Globus pallidus (tissue), 1 donor: ENCODE measurements at regions not wholly inside any gene's neighbourhood (a gene's known extent, or its start where the extent isn't known, plus 50 kb on each side); places are given as distances from the start of the nearest gene placed in this dataset.

Experiments used
- DNase-seq: peaks from one replicate; pipeline ENCODE4 v3.0.0-alpha.2; 2015; ENCODE audit warnings: low spot score

DNA sequence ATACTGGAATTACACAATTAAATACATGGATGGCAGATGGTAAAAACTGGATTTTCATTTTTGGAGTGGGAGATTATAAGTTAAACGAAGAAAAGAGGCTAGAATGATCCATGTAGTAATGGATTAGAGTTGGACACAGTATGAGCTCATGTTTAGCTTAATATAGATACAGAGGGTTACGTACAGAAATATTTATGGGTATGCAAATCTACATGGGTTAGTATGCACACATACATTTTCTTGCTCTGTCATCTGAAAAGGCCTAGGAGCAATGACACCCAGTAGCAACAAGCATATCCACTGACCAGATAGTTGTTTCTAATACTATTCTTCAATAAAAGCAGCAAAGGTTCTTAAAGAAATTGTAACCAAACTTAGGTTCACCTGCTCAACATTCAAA is 366.4 kb downstream of the SEMA3D start:
- no peak for DNase-seq

DNA sequence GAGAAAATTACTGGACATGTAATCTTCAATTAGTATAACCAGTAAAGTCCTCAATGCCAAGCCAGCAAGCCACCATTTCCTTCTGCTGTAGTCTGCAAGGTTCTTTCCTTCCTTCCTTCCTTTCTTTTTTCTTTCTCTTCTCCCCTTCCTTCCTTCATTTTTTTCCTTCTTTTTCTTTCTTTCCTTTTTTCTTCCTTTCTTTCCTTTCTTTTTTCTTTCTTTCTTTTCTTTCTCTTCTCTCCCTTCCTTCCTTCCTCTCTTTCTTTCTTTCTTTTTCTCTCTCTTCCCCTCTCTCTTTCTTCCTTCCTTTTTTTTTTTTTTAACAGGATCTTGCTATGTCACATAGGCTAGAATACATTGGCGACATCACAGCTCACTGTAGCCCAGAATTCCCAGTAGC is 369.8 kb downstream of the SEMA3D start:
- no peak for DNase-seq

DNA sequence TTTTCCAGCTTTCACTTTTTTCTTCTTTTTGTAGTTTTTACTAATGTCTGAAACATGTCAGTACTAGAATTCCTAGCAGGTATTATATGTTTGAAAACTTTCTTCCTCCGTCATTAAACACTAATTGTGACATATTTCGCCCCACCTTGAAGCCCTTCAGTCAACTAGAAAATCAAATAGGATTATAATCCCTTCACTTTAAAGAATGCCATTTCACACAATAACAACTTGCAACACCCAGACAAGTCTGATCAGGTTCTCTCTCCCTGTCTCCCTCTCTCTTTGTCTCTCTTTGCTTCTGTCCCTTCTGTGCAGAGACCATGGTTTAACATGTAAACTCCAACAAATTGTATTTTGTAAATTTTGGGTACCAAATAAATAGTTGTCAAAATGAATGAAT is 373.5 kb downstream of the SEMA3D start:
- no peak for DNase-seq

DNA sequence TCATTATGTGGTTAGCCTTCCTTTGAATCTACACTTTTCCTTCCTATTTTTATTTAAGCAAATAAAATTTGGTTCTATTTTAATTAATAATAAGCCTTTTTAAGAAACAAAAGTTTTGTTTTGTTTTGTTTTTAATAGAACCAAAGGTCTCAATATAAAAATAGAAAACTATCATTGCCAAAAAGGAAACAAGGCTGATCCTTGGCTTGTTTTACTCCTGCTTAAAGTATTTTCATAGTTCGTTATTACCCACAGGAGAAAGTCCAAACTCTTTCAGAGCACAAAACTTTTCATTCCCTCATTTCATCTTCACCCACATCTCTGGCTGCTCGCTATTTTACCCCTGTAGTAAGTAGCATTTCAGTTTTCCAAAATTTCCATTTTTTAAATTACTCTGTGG is 374.8 kb downstream of the SEMA3D start:
- no peak for DNase-seq

DNA sequence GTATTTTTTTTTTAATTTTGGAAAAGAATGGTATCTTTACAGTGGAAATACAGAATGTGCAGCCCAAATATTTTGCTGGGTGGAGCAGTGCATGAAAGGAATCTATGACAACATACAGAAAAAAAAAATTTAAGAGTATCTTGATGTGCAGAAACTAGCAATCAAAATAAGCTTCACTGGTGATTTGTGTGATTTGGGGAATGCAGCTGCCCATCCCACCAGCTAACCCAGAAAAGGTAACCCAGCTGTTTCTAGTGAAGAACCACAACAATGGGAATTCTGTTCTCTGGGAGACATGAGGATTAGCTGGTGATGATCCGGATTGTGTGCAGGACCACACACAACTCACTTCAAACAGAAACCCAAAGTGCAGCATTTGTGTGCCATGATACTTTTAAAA is 375.5 kb downstream of the SEMA3D start:
- DNase-seq = no peak

DNA sequence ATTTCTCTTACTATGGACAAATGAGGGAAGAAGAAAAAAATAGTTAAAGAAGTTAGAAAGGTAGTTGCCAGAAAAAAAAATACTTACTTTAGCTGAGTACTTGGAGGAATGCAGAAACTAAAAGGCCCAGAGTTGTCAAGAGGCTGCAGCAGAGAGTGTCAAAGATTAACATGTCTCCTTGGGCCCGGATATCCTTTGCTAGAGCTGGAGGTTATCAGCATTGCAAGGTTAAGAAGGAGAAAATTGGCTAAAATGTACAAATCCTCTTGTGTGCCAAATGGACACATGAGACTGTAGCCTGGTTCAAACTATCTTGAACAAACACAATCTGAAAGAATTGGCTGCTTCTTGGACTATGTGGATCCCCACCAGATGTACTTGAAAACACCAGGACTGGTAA is 377.0 kb downstream of the SEMA3D start:
- DNase-seq = no peak

DNA sequence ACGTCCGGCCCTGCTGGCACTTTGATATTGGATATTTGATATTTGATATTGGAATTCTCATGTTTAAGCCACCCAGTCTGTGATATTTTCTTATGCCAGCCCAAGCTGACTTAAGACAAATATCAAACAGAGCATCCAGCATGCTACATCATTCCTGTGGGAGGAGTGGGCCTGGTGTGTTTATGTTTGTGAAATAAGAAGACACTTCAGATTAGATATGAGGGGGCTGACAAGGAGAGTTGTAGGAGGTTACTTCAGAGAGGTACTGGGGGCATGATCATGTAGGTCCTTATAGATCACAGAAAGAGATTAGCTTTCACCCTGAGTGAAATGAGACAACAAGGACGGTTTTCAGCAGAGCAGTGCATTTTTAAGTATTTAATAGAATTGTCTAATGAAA is 382.9 kb downstream of the SEMA3D start:
- DNase-seq = no peak

DNA sequence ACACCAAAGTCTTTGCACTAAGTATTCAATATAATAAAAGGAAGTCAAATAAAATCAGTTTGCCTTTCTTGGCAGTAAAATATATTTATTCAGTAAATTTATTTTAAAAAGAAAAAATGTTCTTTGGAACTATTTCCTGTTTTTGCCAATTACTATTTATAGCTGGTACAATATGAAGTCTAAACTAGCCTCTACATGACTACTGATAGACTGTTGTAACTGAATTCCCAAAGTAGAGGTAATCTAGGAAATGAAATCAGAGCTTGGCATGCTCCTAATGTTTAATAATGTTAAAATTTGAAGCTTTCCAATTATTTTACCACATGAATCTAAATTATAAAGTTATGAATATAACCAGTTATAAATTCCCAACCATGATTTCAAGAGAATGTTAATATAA is 385.5 kb downstream of the SEMA3D start:
- DNase-seq = no peak

DNA sequence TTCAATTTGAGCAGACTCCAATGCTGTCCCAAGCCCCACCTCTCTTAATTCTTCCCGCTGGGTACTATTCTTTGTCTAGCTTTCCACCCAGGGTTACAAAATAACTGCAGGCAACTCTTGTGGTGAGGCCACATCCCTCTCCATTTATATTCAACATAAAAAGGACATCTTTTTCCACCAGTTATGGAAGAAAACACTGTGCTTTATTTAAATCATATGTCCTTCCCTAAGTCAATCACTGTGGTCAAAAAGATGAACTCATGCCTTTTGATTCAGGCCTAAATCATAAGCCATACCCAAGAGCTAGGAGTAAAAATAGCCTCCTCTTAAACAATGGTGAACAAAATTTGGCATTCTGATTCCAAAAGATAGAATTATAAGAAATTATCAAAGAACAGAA is 386.0 kb downstream of the SEMA3D start:
- DNase-seq = no peak

DNA sequence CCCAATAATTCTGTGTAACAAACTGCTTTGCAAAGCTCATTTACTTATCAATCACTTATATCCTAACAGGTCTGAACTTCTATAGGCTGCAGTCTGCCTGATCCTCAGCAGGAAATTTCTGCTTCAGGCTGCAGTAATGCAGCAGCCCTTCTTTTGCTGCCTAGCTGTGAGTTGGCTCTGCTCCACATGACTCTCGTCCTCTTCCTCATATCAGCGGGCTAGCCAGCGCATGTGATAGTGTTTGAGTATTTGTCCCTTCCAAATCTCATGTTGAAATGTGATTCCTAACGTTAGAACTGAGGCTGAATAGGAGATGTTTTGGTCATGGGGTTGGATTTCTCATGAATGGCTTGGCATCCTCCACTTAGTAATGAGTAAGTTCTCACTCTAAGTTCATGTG is 387.8 kb downstream of the SEMA3D start:
- no peak for DNase-seq

DNA sequence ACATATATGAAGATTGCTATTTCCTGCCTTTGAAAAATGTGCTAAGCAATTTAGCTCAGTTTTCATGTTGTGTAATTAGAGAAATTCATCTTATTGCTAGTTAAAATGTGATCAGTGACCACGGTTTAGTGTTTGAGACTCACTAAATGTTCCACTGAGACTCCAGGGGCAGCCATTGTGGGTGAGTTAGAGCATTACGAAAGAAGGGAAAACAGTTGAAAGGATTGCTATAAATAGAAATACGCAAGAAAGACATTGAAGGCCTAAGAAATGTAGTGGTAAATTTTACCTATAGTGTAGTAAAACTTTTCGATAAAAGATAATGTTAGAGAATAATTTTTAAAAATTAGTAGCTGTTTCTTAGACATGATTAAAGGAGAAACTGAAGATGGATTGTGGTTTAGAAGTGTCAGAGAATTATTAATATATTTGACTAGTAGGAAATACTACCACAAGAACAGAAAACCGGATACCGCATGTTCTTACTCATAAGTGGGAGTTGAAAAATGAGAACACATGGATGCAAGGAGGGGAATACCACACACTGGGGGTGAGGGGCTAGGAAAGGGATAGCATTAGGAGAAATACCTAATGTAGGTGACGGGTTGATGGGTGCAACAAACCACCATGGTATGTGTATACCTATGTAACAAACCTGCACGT is 394.5 kb downstream of the SEMA3D start:
- DNase-seq = no peak

DNA sequence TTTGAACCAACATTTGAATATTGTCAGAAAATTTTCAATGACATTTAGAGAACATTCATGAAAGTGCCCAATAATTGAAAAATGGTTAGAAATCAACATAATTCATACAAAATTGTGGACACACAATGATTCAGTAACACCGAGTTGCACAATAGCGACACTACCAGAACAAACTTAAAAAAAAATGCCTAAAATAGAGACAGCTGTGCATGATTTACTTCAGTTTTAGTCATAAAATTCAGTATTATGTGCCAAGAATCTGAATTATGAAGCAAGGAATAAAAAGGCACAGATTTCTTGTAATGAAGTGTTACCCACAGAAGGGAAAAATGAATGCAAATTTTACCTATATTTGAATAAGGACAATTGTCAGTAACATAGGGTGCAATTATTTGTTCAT is 396.0 kb downstream of the SEMA3D start:
- no peak for DNase-seq

DNA sequence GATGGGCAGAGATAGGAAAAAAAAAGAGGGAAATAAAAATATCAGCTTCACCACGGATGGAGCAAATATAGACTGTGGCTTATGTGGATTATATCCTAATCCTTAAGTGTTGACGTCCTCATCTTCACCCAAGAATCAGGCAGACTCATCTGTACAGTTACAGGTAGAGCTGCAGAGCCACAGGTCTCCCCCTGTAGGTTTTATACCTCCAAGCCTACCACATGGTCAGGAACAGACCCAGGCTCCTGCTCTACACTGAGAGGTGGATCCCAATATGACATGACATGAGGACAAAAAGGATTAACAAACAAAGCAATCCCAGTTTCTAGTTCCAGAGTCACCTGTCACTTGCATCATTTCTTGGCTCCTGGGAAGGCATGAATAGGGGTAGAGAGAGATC is 400.8 kb downstream of the SEMA3D start:
- DNase-seq = no peak

DNA sequence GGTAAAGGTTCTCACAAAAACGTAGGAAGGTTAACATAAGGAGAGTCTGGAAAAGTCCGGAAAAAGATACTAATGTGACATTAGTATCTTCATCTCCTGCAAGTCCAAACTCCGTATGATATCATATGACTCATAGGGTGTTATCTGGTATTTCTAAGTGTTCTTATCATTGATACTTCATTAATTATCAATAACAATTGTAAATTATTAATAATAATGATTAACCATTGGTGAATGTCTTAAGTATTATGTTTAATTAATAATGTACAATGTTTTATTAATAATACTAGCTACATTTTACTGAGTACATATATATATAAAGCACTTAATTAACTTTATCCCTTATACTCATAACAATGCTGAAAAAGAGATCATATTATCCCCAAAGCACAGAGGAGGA is 402.4 kb downstream of the SEMA3D start:
- no peak for DNase-seq

DNA sequence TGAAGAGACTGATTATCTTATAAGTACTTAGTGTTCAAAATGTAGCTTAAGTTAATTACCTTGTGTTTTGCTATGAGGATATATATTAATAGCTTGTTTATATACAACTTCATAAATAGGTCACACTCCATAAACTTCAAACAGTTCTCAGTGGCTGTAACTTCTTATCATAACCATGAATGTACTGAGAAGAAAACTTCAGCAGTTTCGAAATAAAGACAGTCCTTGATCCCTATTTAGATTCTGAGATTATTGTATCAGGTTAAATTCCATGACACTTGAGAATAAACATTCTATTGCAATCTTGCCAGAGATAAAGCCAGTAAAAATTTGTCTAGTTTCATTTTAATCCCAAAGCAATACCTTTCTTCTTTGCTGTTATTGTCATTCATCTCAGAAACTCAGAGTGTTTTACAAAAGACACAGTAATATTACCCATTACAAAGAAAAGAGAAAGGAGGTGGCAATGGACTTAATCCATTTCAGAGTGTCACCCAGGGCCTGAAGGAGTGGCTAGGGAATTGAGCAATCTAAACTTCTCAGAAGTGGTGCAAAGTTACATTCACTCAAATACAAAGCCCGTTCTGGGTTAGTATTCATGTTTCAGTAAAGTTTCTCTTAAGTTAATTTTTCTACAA is 403.6 kb downstream of the SEMA3D start:
- no peak for DNase-seq

DNA sequence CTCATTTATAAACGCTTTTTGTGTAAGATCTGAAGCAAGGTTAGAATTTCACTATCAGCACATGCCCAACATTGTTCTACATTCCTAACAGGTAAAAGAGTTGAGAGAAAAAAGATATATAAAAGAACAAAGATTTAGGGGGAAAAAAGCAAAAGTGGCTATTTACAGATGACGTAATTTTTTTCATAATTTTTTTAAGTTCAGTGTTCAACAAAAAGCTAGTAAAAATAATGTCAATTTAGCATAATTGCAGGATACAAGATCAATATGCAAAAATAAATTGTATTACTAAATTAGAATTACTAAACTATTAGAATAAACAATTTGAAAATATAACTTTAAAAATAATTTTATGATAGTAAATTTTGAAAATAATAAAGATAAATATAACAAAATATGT is 405.0 kb downstream of the SEMA3D start:
- DNase-seq = no peak

DNA sequence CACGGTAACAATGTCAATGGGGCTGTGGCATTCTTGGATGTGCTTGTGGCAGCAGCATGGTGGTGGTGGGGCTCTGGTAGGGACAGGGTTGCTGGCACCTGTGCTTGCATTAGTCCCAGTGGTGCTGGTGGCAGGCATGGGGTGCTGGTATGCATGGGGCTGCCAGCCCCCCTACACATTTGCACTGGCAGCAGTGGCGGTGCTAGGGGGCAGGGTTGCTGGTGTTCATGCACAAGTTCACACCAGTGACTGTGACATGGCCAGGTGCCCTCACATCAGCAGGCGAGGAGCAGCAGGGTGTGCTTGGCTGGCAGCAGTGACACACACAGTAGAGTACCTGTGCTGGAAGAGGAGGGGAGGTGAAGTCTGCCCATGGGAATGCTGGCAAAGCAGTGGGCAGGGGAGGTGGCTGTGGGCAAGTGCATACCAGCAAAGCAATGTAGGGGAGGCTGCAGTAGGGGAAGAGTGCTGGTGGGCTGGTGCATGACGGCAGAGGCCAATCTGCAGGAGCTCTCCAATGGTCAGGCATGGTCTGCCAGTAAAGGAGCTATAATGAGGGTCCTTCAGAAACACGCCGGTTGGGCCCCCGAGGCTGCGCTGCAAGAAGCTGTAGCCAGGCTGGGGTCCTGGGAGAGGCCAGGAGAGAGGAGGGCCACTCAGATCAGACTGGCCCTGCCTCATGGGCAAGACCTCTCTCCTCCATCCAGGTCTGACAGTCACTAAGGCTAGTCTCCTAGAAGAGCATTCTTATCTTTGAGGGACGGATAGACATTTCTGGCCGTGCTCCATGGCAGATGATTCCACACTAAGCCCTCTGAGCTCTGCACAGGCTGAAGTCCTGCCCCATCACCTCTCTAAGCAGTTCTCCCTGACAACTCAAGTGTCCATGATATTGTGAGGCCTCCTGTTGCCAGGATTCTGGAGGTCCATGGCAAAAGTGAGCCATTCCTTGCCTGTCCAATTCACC is 406.4 kb downstream of the SEMA3D start:
- no peak for DNase-seq

DNA sequence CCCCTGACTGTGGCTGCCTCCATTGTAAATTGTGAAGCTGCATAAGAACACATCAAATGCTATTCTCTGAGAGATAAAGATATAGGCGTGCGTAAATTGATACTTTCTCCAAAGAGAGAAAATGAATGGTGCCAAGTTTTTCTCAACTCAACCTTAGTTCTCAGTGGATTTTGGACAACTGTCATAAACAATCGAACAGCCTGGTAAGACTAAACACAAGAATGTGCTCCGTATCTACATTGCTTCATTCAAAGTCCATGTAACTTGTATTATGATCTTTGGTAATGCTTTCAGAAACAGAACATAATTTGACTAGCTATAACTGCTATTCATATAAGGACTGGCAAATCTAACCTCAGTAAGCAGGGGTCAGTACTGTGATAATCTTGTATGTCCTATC is 429.1 kb downstream of the SEMA3D start:
- no peak for DNase-seq

DNA sequence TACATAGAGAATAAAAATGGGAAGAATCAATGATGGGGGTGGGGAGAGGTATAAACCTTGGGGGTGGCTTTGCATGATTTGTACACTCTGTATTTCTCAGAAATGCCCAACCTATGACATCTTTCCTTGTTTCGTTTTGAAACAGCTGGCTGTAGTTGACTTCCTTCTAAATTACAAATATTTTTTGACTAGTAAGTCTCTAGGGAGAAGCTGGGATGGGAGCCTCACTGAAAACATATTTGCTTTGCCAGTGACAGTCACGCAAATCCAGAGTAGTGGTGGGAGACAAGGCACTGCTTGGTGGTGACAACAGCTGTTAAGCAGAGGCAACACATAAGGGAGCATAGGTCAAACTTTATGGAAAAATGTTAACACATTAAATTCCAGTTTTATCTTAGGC is 440.5 kb downstream of the SEMA3D start:
- no peak for DNase-seq

DNA sequence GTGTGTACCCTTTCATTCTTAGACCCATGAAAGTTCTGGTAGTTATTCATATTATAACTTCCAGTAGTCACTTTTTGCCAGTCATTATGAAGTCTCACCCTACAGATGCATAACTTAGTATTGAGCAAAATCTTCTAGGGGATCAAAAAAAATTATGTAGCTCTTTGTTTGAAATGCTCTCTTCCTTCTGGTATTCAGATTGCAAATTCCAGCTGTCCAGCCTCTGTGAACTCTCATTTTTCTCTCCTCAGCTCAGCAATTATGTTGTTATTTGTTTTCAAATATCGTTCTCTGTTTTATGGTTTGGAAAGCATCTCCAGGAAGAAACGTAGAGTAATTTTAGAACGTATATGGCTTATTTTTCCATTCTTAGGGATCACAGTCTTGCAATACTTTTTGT is 442.5 kb downstream of the SEMA3D start:
- no peak for DNase-seq

DNA sequence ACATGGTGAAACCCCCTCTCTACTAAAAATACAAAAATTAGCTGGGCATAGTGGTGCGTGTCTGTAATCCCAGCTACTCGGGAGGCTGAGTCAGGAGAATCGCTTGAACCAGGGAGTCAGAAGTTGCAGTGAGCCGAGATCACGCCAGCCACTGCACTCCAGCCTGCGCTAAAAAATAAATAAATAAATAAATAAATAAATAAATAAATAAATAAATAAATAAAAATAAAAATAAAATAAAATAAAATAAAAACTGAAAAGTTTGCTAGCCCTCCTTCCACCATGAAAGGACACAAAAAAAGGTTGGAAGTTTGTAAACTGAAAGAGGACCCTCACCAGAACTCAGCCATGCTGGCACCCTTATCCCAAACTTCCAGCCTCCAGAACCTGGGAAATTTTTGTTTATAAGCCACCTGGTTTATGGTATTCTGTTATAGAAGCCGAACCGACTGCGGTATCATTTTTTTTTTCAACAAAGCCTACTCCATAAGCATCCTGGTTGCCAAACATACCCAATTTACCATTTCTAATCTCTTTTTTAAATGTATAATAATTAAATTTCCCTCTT is 448.2 kb downstream of the SEMA3D start:
- DNase-seq = no peak

DNA sequence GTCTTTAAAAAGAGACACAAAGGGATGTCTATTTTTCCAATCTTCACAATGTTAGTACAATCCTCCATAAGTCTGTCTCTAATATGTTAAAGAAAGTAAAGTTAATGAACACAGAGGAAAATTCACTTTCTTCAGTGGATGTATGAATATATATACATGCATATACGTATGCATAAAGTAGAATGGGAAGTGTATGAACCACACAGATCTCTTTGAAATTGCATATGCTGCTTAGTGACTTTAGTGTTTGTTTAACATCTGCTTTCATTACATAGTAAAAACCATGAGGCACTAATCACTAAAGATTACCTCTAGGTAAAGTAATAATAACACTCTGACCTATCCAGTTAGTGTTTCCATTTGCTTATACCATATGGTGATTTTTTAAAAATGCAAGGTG is 451.2 kb downstream of the SEMA3D start:
- no peak for DNase-seq

DNA sequence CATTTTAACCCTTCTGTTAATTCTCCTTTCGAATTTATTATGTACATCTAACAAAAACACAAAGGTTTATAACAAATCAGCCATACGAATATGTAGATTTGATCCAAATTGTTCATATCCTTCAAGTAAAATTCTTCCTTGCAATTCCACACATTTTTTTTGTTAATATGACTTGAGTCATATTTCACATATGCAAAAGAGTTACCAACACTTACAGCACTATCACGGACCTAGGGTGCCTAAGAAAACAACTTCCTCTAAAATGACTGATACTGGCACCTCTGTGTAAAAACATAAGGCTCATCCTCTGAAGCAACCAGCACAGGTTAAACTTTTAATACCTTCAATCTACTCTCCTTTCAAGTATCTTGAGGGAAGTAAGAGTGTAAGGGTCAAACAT is 451.8 kb downstream of the SEMA3D start:
- DNase-seq = no peak
